GM12872 (cell line): ENCODE measurements at regions not wholly inside any gene's neighbourhood (a gene's known extent, or its start where the extent isn't known, plus 50 kb on each side); places are given as distances from the start of the nearest gene placed in this dataset.

Experiments
- TF ChIP-seq, protein P1 (sequence below): IDR thresholded peaks from 3 replicates; pipeline ENCODE4 v1.5.1; 2011; ENCODE audit warnings: low read depth, mild to moderate bottlenecking, low read length, moderate library complexity; ENCODE audit not compliant: insufficient read depth

GRCh38 chr10:28179006-28179742, 123.7 kb downstream of the MPP7 start:
- TF ChIP-seq, protein P1, sequence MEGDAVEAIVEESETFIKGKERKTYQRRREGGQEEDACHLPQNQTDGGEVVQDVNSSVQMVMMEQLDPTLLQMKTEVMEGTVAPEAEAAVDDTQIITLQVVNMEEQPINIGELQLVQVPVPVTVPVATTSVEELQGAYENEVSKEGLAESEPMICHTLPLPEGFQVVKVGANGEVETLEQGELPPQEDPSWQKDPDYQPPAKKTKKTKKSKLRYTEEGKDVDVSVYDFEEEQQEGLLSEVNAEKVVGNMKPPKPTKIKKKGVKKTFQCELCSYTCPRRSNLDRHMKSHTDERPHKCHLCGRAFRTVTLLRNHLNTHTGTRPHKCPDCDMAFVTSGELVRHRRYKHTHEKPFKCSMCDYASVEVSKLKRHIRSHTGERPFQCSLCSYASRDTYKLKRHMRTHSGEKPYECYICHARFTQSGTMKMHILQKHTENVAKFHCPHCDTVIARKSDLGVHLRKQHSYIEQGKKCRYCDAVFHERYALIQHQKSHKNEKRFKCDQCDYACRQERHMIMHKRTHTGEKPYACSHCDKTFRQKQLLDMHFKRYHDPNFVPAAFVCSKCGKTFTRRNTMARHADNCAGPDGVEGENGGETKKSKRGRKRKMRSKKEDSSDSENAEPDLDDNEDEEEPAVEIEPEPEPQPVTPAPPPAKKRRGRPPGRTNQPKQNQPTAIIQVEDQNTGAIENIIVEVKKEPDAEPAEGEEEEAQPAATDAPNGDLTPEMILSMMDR: peak; percentile 55

GRCh38 chr10:28177944-28178637, 124.8 kb downstream of the MPP7 start:
- TF ChIP-seq, protein P1: no peak

GRCh38 chr10:28172223-28172610, 130.6 kb downstream of the MPP7 start:
- TF ChIP-seq, protein P1: no peak

GRCh38 chr10:28171468-28172222, 131.2 kb downstream of the MPP7 start:
- TF ChIP-seq, protein P1: no peak

GRCh38 chr10:28169525-28169924, 133.3 kb downstream of the MPP7 start:
- TF ChIP-seq, protein P1: no peak

- TF ChIP-seq, protein P1: no peak
These were observed 141.9 kb downstream of the MPP7 start for GRCh38 chr10:28160866-28161405.

GRCh38 chr10:28157379-28157778, 145.5 kb downstream of the MPP7 start:
- TF ChIP-seq, protein P1: no peak
